Mesothelial cell of epicardium (in vitro differentiated cells): ENCODE measurements at regions not wholly inside any gene's neighbourhood (a gene's known extent, or its start where the extent isn't known, plus 50 kb on each side); places are given as distances from the start of the nearest gene placed in this dataset.

Source experiments
- DNase-seq, 2 experiments: peaks; one replicate each; pipeline ENCODE4 v3.0.0; 2021; ENCODE audit warnings: low spot score in 2 of 2; ENCODE audit not compliant: unreplicated experiment in 2 of 2
- H3K27ac Mint-ChIP-seq: 2 replicates; pipeline ENCODE4 v1.8.0; 2021; ENCODE audit warnings: mixed read lengths
- H3K27me3 Mint-ChIP-seq: 2 replicates; pipeline ENCODE4 v1.8.0; 2021; ENCODE audit warnings: low read depth, mixed read lengths
- H3K36me3 Mint-ChIP-seq: 2 replicates; pipeline ENCODE4 v1.8.0; 2021; ENCODE audit warnings: mixed read lengths
- H3K4me1 Mint-ChIP-seq: 2 replicates; pipeline ENCODE4 v1.8.0; 2021; ENCODE audit warnings: mixed read lengths
- H3K4me3 Mint-ChIP-seq: 2 replicates; pipeline ENCODE4 v1.8.0; 2021; ENCODE audit warnings: mild to moderate bottlenecking, moderate library complexity, mixed read lengths
- H3K9me3 Mint-ChIP-seq: 2 replicates; pipeline ENCODE4 v1.8.0; 2021; ENCODE audit warnings: mixed read lengths
- TF ChIP-seq, protein P1 (sequence below): fragments of 200-600 bp; sonication (generic); IDR thresholded peaks from one replicate; pipeline ENCODE4 v1.5.0; 2021; ENCODE audit warnings: antibody characterized with exemption; ENCODE audit not compliant: unreplicated experiment

DNA sequence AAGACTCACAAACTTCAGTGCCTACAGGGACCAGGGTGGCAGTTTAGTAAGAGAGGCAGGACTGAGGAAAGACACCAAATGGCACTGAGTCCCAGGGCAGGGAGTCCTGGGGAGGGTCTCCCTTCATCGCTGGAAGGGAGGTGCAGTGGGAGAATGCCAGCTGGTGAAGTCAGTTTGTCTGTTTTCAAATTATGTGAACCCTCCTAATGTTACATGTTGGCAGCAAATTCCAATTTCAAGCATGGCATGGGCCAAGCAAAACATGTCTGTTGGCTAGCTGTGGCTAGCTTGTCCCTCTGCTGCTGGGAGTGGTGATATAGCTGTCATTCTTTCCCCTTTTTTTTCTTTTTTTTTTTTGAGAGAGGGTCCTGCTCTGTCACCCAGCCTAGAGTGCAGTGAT is 55.9 kb upstream of the HAAO start:
- no peaks in the 10 kb centered on the region for H3K9me3 Mint-ChIP-seq
- no peaks in the 10 kb centered on the region for H3K36me3 Mint-ChIP-seq
- TF ChIP-seq, protein P1, sequence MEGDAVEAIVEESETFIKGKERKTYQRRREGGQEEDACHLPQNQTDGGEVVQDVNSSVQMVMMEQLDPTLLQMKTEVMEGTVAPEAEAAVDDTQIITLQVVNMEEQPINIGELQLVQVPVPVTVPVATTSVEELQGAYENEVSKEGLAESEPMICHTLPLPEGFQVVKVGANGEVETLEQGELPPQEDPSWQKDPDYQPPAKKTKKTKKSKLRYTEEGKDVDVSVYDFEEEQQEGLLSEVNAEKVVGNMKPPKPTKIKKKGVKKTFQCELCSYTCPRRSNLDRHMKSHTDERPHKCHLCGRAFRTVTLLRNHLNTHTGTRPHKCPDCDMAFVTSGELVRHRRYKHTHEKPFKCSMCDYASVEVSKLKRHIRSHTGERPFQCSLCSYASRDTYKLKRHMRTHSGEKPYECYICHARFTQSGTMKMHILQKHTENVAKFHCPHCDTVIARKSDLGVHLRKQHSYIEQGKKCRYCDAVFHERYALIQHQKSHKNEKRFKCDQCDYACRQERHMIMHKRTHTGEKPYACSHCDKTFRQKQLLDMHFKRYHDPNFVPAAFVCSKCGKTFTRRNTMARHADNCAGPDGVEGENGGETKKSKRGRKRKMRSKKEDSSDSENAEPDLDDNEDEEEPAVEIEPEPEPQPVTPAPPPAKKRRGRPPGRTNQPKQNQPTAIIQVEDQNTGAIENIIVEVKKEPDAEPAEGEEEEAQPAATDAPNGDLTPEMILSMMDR = no peak
- H3K4me3 Mint-ChIP-seq = no peak overlapping the region
- no peaks in the 10 kb centered on the region for H3K27me3 Mint-ChIP-seq
- peaks cover 28% of the 10 kb centered on the region for H3K4me1 Mint-ChIP-seq
- DNase-seq = no peak
- H3K27ac Mint-ChIP-seq = no peak overlapping the region

DNA sequence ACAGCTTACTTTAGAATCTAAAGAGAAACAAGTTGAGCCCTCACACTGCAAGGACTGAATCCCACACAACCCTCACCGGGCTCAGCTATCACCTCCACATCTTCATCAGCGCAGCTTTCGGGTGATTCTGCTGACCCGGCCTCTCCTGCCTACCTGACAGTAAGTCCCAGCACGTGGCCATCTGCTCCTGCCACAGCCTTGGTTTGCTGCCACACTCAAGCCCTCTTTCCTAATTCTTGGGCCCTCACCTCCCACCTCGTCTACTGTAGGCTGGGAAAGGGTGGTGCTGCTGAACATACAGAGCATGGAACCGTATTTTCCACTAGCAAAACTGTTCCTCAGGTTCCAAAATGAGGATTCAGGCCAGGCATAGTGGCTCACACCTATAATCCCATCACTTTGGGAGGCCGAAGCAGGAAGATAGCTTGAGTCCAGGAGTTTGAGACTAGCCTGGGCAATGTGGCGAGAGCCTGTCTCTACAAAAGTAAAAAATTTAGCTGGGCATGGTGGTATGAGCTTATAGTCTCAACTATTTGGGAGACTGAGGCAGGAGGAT is 55.3 kb upstream of the HAAO start:
- no peaks in the 10 kb centered on the region for H3K27me3 Mint-ChIP-seq
- DNase-seq = no peak
- no peak overlapping the region for H3K4me3 Mint-ChIP-seq
- H3K9me3 Mint-ChIP-seq = no peaks in the 10 kb centered on the region
- no peaks in the 10 kb centered on the region for H3K36me3 Mint-ChIP-seq
- TF ChIP-seq, protein P1 = no peak
- H3K4me1 Mint-ChIP-seq = peaks cover 24% of the 10 kb centered on the region
- H3K27ac Mint-ChIP-seq = no peak overlapping the region

DNA sequence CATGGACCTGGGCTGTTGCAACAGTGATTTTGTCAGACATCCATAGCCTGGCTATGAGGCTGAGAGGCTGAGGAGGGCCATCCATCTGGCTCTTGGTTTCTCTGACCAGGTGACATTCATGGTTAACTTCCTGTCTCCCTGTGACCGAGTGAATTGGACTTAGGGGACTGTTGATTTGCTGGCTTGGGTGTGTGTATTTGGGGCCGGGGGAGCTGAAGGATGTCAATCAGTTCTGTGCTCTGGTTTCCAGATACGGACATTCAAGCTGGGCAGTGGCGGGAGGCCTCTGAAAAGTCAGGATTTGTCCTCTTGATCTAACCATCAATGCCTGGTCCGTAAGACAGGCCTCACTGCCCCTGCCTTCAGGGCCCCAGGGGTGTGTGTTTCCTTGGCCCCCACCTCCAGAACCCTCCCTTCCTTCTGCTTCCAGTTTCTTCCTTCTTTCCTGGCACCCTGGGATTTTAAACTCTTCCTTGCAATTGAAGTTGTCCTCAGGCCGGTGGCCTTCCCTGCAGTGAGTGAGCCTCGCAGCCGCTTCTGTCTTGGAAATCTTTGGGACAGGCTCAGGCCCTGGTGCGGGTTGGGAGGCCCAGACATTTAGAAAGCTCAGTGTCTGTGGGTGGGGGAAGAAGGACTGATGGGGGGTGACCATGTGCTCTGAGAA is 54.7 kb upstream of the HAAO start:
- Mint-ChIP-seq H3K27ac (no peak overlapping the region), H3K4me3 (no peak overlapping the region), H3K4me1 (peaks cover 27% of the 10 kb centered on the region), H3K36me3 (no peaks in the 10 kb centered on the region), H3K27me3 (no peaks in the 10 kb centered on the region), H3K9me3 (no peaks in the 10 kb centered on the region)
- DNase-seq = no peak
- TF ChIP-seq, protein P1 = no peak

DNA sequence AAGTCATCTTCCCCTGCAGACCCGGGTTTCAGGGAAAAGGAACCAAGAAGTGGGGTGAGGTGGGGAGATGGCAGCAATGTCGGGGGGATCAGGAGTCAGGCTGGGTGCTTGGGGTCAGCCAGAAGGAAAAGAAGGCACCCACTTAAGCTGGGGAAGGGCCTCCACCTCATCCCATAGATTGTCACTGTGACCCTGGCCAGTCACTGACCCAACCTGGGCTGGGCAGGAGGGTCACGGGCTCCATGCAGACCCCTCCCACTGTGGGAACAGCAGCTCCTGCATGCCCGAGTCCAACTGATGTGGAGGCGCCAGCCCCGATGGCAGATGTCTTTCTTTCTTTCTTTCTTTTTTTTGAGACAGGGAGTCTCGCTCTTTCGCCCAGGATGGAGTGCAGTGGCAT is 53.6 kb upstream of the HAAO start:
- no peaks in the 10 kb centered on the region for H3K27me3 Mint-ChIP-seq
- H3K4me3 Mint-ChIP-seq = no peak overlapping the region
- H3K4me1 Mint-ChIP-seq = peaks cover 27% of the 10 kb centered on the region
- no peak for DNase-seq
- peak overlapping the region; percentile 65 for H3K27ac Mint-ChIP-seq
- TF ChIP-seq, protein P1 = no peak
- H3K9me3 Mint-ChIP-seq = no peaks in the 10 kb centered on the region
- H3K36me3 Mint-ChIP-seq = no peaks in the 10 kb centered on the region

DNA sequence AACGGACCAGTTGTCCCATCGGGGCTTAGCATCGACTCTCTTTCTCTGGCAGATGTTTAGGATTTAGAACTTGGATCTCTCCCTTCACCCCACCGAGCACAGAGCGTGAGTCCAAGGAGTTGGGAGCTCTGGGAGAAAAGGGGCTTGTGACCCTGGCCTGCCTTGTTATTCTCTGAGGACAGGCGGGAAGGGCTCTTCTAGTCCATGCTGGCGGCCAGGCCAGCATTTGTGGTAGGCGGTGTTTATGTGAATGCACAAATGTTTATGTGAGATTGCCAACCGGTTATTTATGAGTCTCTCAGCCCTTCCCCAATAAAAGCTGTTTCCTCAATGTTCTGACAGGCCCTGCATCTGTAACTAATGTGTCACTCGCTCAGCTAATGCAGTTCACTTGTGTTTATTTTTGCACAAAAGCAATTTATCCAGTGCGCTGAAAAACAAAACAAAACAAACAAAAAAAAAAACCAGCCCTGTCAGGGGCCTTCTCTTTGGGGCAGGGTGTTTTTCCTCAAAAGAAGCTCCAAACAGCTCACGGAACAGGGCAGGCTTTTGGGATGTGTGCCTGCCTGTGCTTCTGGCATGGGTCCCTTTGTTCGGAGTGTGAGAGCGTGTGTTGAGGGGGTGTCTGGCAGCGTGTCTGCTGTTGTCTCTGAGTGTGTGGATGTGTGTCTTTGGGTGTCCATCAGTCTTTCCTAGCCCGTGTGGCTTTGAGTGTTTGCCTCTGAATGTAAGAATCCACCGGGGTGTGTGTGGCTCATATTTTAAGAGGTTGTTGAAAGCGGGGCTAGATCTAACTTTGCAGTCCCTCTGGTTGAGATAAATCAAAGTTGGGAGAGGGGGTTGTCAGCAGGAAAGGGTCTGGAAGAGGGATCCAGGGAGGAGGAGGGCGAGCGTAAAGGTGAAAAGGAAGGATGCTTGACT is 52.8 kb upstream of the HAAO start:
- Mint-ChIP-seq H3K36me3 (no peaks in the 10 kb centered on the region), H3K4me3 (no peak overlapping the region), H3K27ac (peak overlapping the region; percentile 68), H3K9me3 (no peaks in the 10 kb centered on the region), H3K4me1 (peaks cover 29% of the 10 kb centered on the region), H3K27me3 (no peaks in the 10 kb centered on the region)
- no peak for DNase-seq
- TF ChIP-seq, protein P1 = no peak
